A549 (cell line): ENCODE measurements at regions not wholly inside any gene's neighbourhood (a gene's known extent, or its start where the extent isn't known, plus 50 kb on each side); places are given as distances from the start of the nearest gene placed in this dataset.

Experiments used
- CEBPB ChIP-seq, 2 experiments: fragments of >200 bp in 1 of 2; sonication (Bioruptor Twin) in 1 of 2; formaldehyde crosslinking in 1 of 2; IDR thresholded peaks; 2 replicates each; pipeline ENCODE4 v1.6.1; 2012 to 2016
- CHD2 ChIP-seq: fragments of 150-350 bp; IDR thresholded peaks from 2 replicates; pipeline ENCODE4 v1.6.1; 2014; ENCODE audit warnings: low read length; ENCODE audit not compliant: partially characterized antibody
- GATA3 ChIP-seq: IDR thresholded peaks from 2 replicates; pipeline ENCODE4 v1.6.1; 2012; ENCODE audit warnings: borderline replicate concordance
- HOXB5 ChIP-seq: fragments of 250-450 bp; sonication (Bioruptor Pico); IDR thresholded peaks from 2 replicates; pipeline ENCODE4 v1.5.0; 2020; ENCODE audit warnings: mild to moderate bottlenecking, moderate library complexity
- MYC ChIP-seq: IDR thresholded peaks from 2 replicates; pipeline ENCODE4 v1.6.1; 2012; ENCODE audit warnings: mild to moderate bottlenecking, inconsistent platforms, low read length, improper control_type of control experiment, borderline replicate concordance
- PHF8 ChIP-seq: fragments of 200-600 bp; sonication (generic); IDR thresholded peaks from 2 replicates; pipeline ENCODE4 v1.6.1; 2016; ENCODE audit warnings: low read depth, mild to moderate bottlenecking, antibody characterized with exemption, moderate library complexity, borderline replicate concordance
- POLR2A ChIP-seq: IDR thresholded peaks from 2 replicates; pipeline ENCODE4 v1.6.1; 2012; ENCODE audit warnings: mild to moderate bottlenecking, low read length
- TF ChIP-seq, protein P1 (sequence below): fragments of >200 bp; sonication (Bioruptor Twin); formaldehyde crosslinking; IDR thresholded peaks from 3 replicates; pipeline ENCODE4 v1.5.1; 2016
- TF ChIP-seq, protein P2 (sequence below): IDR thresholded peaks from 2 replicates; pipeline ENCODE4 v1.6.1; 2012
- TF ChIP-seq, protein P3 (sequence below): fragments of 200-600 bp; sonication (generic); IDR thresholded peaks from 2 replicates; pipeline ENCODE4 v1.6.1; 2016; ENCODE audit warnings: antibody characterized with exemption, mild to moderate bottlenecking, moderate library complexity
- TF ChIP-seq, protein P4 (sequence below): fragments of 250-450 bp; sonication (Bioruptor Pico); IDR thresholded peaks from 2 replicates; pipeline ENCODE4 v1.5.0; 2021; ENCODE audit warnings: mild to moderate bottlenecking, moderate library complexity, borderline replicate concordance

DNA sequence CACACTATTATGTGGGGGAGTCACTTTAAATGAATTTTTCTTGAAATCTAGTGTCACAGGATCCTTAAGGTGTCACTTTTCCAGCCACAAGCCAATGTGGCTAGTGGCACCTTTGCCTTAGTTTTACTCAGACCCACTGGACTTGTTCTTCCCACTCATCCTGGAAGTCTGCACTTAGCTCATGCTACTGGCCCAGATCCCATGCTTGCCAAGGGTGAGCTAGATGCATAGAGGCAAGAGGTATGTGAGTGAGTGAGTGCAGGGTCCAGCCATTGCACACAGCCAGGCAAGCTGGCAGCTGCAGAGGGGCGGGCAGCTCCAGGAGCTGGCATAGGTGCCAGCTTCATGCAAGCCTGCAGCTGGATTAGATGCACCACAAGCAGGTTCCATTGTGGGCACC is 81.0 kb downstream of the CGGBP1 start:
- TF ChIP-seq, protein P1, sequence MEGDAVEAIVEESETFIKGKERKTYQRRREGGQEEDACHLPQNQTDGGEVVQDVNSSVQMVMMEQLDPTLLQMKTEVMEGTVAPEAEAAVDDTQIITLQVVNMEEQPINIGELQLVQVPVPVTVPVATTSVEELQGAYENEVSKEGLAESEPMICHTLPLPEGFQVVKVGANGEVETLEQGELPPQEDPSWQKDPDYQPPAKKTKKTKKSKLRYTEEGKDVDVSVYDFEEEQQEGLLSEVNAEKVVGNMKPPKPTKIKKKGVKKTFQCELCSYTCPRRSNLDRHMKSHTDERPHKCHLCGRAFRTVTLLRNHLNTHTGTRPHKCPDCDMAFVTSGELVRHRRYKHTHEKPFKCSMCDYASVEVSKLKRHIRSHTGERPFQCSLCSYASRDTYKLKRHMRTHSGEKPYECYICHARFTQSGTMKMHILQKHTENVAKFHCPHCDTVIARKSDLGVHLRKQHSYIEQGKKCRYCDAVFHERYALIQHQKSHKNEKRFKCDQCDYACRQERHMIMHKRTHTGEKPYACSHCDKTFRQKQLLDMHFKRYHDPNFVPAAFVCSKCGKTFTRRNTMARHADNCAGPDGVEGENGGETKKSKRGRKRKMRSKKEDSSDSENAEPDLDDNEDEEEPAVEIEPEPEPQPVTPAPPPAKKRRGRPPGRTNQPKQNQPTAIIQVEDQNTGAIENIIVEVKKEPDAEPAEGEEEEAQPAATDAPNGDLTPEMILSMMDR, result no peak
- no peak for TF ChIP-seq MYC
- no peak for TF ChIP-seq HOXB5 (CRISPR knock-in tag)
- TF ChIP-seq CHD2, result no peak
- TF ChIP-seq, protein P2, sequence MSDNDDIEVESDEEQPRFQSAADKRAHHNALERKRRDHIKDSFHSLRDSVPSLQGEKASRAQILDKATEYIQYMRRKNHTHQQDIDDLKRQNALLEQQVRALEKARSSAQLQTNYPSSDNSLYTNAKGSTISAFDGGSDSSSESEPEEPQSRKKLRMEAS, result no peak
- TF ChIP-seq, protein P3, sequence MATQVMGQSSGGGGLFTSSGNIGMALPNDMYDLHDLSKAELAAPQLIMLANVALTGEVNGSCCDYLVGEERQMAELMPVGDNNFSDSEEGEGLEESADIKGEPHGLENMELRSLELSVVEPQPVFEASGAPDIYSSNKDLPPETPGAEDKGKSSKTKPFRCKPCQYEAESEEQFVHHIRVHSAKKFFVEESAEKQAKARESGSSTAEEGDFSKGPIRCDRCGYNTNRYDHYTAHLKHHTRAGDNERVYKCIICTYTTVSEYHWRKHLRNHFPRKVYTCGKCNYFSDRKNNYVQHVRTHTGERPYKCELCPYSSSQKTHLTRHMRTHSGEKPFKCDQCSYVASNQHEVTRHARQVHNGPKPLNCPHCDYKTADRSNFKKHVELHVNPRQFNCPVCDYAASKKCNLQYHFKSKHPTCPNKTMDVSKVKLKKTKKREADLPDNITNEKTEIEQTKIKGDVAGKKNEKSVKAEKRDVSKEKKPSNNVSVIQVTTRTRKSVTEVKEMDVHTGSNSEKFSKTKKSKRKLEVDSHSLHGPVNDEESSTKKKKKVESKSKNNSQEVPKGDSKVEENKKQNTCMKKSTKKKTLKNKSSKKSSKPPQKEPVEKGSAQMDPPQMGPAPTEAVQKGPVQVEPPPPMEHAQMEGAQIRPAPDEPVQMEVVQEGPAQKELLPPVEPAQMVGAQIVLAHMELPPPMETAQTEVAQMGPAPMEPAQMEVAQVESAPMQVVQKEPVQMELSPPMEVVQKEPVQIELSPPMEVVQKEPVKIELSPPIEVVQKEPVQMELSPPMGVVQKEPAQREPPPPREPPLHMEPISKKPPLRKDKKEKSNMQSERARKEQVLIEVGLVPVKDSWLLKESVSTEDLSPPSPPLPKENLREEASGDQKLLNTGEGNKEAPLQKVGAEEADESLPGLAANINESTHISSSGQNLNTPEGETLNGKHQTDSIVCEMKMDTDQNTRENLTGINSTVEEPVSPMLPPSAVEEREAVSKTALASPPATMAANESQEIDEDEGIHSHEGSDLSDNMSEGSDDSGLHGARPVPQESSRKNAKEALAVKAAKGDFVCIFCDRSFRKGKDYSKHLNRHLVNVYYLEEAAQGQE, result no peak
- no peak for TF ChIP-seq PHF8
- TF ChIP-seq, protein P4, sequence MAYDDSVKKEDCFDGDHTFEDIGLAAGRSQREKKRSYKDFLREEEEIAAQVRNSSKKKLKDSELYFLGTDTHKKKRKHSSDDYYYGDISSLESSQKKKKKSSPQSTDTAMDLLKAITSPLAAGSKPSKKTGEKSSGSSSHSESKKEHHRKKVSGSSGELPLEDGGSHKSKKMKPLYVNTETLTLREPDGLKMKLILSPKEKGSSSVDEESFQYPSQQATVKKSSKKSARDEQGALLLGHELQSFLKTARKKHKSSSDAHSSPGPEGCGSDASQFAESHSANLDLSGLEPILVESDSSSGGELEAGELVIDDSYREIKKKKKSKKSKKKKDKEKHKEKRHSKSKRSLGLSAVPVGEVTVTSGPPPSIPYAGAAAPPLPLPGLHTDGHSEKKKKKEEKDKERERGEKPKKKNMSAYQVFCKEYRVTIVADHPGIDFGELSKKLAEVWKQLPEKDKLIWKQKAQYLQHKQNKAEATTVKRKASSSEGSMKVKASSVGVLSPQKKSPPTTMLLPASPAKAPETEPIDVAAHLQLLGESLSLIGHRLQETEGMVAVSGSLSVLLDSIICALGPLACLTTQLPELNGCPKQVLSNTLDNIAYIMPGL (CRISPR knock-in tag), result no peak
- TF ChIP-seq CEBPB (IDR thresholded peaks at IDR 0.05), result no peak
- TF ChIP-seq POLR2A, result no peak
- no peak for TF ChIP-seq GATA3
